ENCODE measurements at regions not wholly inside any gene's neighbourhood (a gene's known extent, or its start where the extent isn't known, plus 50 kb on each side); places are given as distances from the start of the nearest gene placed in this dataset.

DNA sequence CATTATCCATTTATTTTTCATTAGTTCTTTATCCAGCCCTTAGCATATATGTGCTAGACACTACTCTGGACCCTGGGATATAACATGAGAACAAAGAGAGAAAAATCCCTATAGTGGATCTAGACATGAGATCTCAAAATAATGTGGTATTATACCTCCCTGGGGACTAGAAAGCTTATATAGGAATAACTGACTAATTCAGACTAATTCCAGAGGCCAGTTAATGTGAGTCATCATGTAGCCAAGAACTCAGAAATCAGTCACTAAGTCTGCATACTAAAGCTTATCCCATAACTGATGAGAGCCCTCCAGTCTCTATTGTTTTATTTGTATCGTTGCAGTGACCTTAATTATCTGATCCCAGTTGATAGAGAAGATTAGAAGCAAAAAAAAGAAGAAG, 267.1 kb upstream of the RGS6 start:
- no peak for DNase-seq
- H2AFZ ChIP-seq, result no peak overlapping the region
- H4K20me1 ChIP-seq (ENCODE audit: insufficient read depth), result no peaks in the 10 kb centered on the region
- peaks cover 37% of the 10 kb centered on the region; the same call in 1 of the 2 replicates for H3K36me3 ChIP-seq (ENCODE audit: low read depth)
- H3K4me2 ChIP-seq, result no peak overlapping the region
- H3K27ac ChIP-seq, result no peak overlapping the region
- H3K27me3 ChIP-seq (ENCODE audit: insufficient read depth, low read depth), result no peaks in the 10 kb centered on the region
- BruUV-seq (replicated peaks), result no TSS peak
- no peaks in the 10 kb centered on the region for H3K9me3 ChIP-seq (ENCODE audit: insufficient read depth, low read depth)
- peaks cover 2% of the 10 kb centered on the region for H3K4me1 ChIP-seq (replicated peaks; ENCODE audit: insufficient read depth)
- H3F3A ChIP-seq (ENCODE audit: insufficient read depth, low read depth), result peaks cover 1% of the 10 kb centered on the region; the same call in 1 of the 2 replicates
- POLR2A ChIA-PET (ENCODE audit: unreplicated experiment), result no interaction called here
- intact Hi-C loops (cut with micrococcal nuclease; ENCODE audit: unreplicated experiment), result no loop called here
- TF ChIP-seq CTCF (conservative IDR thresholded peaks at IDR 0.05) (no peak), EZH2 (IDR thresholded peaks at IDR 0.05; ENCODE audit: low read depth) (no peak)
- CTCF ChIA-PET, result no interaction called here
- H3K9me2 ChIP-seq (ENCODE audit: insufficient read depth), result no peaks in the 10 kb centered on the region
- no peak overlapping the region for H3K4me3 ChIP-seq
- 0 out of 2 replicates have a peak, but pooled peaks cover 9% of the 10 kb centered on the region for H3K79me2 ChIP-seq (ENCODE audit: low read depth)

DNA sequence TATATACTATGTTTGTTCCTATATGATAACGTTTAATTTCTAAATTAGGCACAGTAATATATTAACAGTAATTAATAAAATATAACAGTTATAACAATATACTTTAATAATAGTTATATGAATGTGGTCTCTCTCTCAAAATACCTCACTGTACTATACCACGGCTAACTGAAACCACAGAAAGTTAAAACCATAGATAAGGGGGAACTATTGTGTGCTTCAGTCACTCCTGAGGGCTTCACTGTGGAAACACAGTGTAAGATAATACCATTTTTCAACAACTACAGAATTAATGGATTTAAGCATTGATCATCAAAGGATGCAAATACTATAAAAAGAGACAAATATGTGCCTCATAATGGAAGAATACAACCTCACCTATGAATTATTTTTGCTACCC, 266.4 kb upstream of the RGS6 start:
- Histone ChIP-seq H3K27me3 (ENCODE audit: insufficient read depth, low read depth) (no peaks in the 10 kb centered on the region), H3K4me2 (no peak overlapping the region), H3K9me2 (ENCODE audit: insufficient read depth) (no peaks in the 10 kb centered on the region), H3K79me2 (ENCODE audit: low read depth) (0 out of 2 replicates have a peak, but pooled peaks cover 6% of the 10 kb centered on the region), H3F3A (ENCODE audit: insufficient read depth, low read depth) (no peaks in the 10 kb centered on the region; the same call in 1 of the 2 replicates), H2AFZ (no peak overlapping the region), H3K36me3 (ENCODE audit: low read depth) (peaks cover 31% of the 10 kb centered on the region; the same call in 1 of the 2 replicates), H3K4me3 (no peak overlapping the region), H4K20me1 (ENCODE audit: insufficient read depth) (no peaks in the 10 kb centered on the region), H3K9me3 (ENCODE audit: insufficient read depth, low read depth) (no peaks in the 10 kb centered on the region), H3K27ac (no peak overlapping the region), H3K4me1 (replicated peaks; ENCODE audit: insufficient read depth) (no peaks in the 10 kb centered on the region)
- intact Hi-C loops (cut with micrococcal nuclease; ENCODE audit: unreplicated experiment), result no loop called here
- DNase-seq, result no peak
- CTCF ChIA-PET, result no interaction called here
- no TSS peak for BruUV-seq (replicated peaks)
- TF ChIP-seq EZH2 (IDR thresholded peaks at IDR 0.05; ENCODE audit: low read depth), result no peak
- no peak for TF ChIP-seq CTCF (conservative IDR thresholded peaks at IDR 0.05)
- POLR2A ChIA-PET (ENCODE audit: unreplicated experiment), result no interaction called here

DNA sequence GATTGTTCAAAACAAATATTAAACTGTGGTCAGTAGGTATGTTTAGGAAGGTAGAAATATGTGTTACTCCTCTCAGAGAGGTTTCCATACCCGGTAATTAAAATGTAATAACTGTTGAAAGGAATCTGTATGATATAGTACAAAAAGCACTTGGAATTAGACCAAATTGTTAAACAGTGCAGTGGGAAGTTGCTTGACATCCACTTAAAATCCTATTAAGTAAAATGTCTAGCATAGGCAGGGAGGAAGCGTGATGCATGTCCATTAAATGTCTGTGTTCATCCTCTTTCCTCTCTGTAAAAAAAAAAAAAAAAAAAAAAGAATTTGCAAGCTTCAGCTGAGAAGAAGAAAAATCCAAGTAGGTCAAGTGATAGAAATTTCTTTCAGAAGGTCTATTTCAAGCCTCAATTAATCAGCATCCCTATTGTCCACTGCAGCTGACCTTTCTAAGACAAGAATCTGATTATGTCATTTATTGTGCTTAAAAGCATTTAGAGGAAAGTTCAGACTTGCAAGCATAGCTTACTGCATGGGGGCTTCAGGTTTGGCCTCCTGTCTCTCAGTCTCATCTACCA, 265.6 kb upstream of the RGS6 start:
- POLR2A ChIA-PET (ENCODE audit: unreplicated experiment), result no interaction called here
- intact Hi-C loops (cut with micrococcal nuclease; ENCODE audit: unreplicated experiment), result no loop called here
- H2AFZ ChIP-seq, result no peak overlapping the region
- no peaks in the 10 kb centered on the region for H3K9me2 ChIP-seq (ENCODE audit: insufficient read depth)
- H3K27ac ChIP-seq, result no peak overlapping the region
- TF ChIP-seq EZH2 (IDR thresholded peaks at IDR 0.05; ENCODE audit: low read depth) (no peak), CTCF (conservative IDR thresholded peaks at IDR 0.05) (no peak)
- no peaks in the 10 kb centered on the region for H3K9me3 ChIP-seq (ENCODE audit: insufficient read depth, low read depth)
- H3K4me2 ChIP-seq, result no peak overlapping the region
- CTCF ChIA-PET, result no interaction called here
- H4K20me1 ChIP-seq (ENCODE audit: insufficient read depth), result no peaks in the 10 kb centered on the region
- 0 out of 2 replicates have a peak, but pooled peaks cover 2% of the 10 kb centered on the region for H3K79me2 ChIP-seq (ENCODE audit: low read depth)
- no peaks in the 10 kb centered on the region for H3K27me3 ChIP-seq (ENCODE audit: insufficient read depth, low read depth)
- H3K4me1 ChIP-seq (replicated peaks; ENCODE audit: insufficient read depth), result no peaks in the 10 kb centered on the region
- no TSS peak for BruUV-seq (replicated peaks)
- H3K36me3 ChIP-seq (ENCODE audit: low read depth), result peaks cover 22% of the 10 kb centered on the region; the same call in 1 of the 2 replicates
- no peak overlapping the region for H3K4me3 ChIP-seq
- H3F3A ChIP-seq (ENCODE audit: insufficient read depth, low read depth), result no peaks in the 10 kb centered on the region; the same call in 1 of the 2 replicates
- DNase-seq, result no peak

All from PC-9 (cell line).